ENCODE measurements at regions not wholly inside any gene's neighbourhood (a gene's known extent, or its start where the extent isn't known, plus 50 kb on each side); places are given as distances from the start of the nearest gene placed in this dataset.

DNA sequence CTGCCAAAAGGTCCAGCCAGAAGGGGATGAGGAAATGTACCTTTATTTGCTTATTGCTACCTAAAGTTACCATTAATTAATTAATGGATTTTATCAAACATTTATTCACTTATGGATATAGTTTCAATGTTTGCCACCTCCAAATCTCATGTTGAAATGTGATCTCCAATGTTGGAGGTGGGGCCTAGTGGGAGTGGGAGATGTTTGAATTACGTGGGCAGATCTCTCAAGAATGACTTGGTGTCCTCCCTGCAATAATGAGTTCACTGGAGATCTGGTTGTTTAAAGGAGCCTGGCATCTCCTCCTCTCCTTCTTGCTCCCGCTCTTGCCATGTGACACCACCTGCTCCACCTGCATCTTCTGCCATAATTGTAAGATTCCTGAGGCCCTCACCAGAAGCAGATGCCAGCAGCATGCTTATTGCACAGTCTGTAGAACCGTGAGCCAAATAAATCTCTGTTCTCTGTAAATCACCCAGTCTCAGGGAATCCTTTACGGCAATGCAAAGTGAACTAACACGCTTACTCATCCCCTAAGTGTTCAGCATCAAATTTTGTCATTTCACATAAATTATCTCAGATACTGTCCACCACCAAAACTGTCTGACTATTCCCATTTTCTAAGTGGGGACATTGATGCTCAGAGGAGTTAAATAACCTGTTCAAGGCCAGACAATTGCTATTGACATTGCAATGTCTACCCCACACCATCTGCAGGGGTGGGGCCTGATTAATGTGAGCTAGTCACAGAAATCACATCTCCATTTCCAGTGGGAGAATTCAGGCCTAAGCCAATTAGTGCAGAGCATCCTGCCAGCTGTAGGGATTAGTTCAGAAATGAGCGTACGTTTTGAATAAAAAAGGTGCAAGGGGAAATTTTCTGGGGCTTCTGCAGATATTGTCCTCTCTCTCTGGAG is 51.6 kb upstream of the SYN3 start:
- no peak overlapping the region for H3K4me3 ChIP-seq (ENCODE audit: low read length)
- H3K27me3 ChIP-seq (ENCODE audit: insufficient read depth, low read depth, low read length): no peaks in the 10 kb centered on the region
- H3K79me2 ChIP-seq (replicated peaks; ENCODE audit: insufficient read depth, low read length): no peaks in the 10 kb centered on the region
- no peak overlapping the region for H3K27ac ChIP-seq (ENCODE audit: low read length)
- no peaks in the 10 kb centered on the region for H3K9me3 ChIP-seq (ENCODE audit: low read length)
- H3K9ac ChIP-seq (ENCODE audit: low read length): no peak overlapping the region
- H3K36me3 ChIP-seq (ENCODE audit: insufficient read depth, low read length): no peaks in the 10 kb centered on the region
- H4K20me1 ChIP-seq (ENCODE audit: insufficient read depth): no peaks in the 10 kb centered on the region
- no peak overlapping the region for H2AFZ ChIP-seq (ENCODE audit: low read depth, low read length)
- H3K4me2 ChIP-seq (ENCODE audit: low read length): no peak overlapping the region
- H3K9me2 ChIP-seq (ENCODE audit: insufficient read depth, low read length): no peaks in the 10 kb centered on the region
- TF ChIP-seq, protein P1, sequence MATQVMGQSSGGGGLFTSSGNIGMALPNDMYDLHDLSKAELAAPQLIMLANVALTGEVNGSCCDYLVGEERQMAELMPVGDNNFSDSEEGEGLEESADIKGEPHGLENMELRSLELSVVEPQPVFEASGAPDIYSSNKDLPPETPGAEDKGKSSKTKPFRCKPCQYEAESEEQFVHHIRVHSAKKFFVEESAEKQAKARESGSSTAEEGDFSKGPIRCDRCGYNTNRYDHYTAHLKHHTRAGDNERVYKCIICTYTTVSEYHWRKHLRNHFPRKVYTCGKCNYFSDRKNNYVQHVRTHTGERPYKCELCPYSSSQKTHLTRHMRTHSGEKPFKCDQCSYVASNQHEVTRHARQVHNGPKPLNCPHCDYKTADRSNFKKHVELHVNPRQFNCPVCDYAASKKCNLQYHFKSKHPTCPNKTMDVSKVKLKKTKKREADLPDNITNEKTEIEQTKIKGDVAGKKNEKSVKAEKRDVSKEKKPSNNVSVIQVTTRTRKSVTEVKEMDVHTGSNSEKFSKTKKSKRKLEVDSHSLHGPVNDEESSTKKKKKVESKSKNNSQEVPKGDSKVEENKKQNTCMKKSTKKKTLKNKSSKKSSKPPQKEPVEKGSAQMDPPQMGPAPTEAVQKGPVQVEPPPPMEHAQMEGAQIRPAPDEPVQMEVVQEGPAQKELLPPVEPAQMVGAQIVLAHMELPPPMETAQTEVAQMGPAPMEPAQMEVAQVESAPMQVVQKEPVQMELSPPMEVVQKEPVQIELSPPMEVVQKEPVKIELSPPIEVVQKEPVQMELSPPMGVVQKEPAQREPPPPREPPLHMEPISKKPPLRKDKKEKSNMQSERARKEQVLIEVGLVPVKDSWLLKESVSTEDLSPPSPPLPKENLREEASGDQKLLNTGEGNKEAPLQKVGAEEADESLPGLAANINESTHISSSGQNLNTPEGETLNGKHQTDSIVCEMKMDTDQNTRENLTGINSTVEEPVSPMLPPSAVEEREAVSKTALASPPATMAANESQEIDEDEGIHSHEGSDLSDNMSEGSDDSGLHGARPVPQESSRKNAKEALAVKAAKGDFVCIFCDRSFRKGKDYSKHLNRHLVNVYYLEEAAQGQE (IDR thresholded peaks at IDR 0.05; ENCODE audit: borderline replicate concordance): no peak
- no peak for TF ChIP-seq EZH2 (IDR thresholded peaks at IDR 0.05; ENCODE audit: borderline replicate concordance, insufficient read depth, low read length, poor library complexity, severe bottlenecking)
- TF ChIP-seq SMC3 (conservative IDR thresholded peaks at IDR 0.05; ENCODE audit: poor library complexity): no peak
- no peak for TF ChIP-seq EP300 (conservative IDR thresholded peaks at IDR 0.05; ENCODE audit: poor library complexity, severe bottlenecking)
- no peak for TF ChIP-seq MXI1 (conservative IDR thresholded peaks at IDR 0.05; ENCODE audit: poor library complexity, severe bottlenecking)
- no peak for TF ChIP-seq POLR2AphosphoS5 (IDR thresholded peaks at IDR 0.05)
- no peak for TF ChIP-seq RAD21 (conservative IDR thresholded peaks at IDR 0.05)
- TF ChIP-seq, protein P2, sequence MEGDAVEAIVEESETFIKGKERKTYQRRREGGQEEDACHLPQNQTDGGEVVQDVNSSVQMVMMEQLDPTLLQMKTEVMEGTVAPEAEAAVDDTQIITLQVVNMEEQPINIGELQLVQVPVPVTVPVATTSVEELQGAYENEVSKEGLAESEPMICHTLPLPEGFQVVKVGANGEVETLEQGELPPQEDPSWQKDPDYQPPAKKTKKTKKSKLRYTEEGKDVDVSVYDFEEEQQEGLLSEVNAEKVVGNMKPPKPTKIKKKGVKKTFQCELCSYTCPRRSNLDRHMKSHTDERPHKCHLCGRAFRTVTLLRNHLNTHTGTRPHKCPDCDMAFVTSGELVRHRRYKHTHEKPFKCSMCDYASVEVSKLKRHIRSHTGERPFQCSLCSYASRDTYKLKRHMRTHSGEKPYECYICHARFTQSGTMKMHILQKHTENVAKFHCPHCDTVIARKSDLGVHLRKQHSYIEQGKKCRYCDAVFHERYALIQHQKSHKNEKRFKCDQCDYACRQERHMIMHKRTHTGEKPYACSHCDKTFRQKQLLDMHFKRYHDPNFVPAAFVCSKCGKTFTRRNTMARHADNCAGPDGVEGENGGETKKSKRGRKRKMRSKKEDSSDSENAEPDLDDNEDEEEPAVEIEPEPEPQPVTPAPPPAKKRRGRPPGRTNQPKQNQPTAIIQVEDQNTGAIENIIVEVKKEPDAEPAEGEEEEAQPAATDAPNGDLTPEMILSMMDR (IDR thresholded peaks at IDR 0.05; ENCODE audit: poor library complexity, severe bottlenecking): no peak
- no peak for TF ChIP-seq TAF1 (IDR thresholded peaks at IDR 0.05; ENCODE audit: low read depth)
- no peaks in the 10 kb centered on the region for H3F3A ChIP-seq (ENCODE audit: insufficient read depth, low read length, poor library complexity, severe bottlenecking)

DNA sequence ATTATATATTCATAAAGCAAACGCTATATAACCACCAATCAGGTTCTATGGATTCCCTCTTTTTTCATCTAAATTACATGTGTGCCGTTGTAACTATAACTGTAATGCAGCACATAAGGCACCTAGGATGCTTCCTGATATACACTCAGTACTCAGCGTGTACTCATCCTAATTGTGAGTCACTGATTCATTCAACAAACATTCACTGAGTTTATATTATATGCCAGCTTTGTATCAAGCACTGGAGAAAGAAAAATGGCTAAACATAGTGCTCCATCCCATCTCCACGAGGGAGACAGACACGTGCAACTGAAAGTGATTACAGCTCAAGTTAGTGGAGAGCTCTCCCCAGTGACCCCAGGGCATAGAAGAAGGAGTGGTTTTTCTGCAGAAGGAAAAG is 49.9 kb upstream of the SYN3 start:
- Histone ChIP-seq H2AFZ (ENCODE audit: low read depth, low read length) (no peak overlapping the region), H3F3A (ENCODE audit: insufficient read depth, low read length, poor library complexity, severe bottlenecking) (no peaks in the 10 kb centered on the region), H3K4me3 (ENCODE audit: low read length) (no peak overlapping the region), H4K20me1 (ENCODE audit: insufficient read depth) (no peaks in the 10 kb centered on the region), H3K9me2 (ENCODE audit: insufficient read depth, low read length) (no peaks in the 10 kb centered on the region), H3K27me3 (ENCODE audit: insufficient read depth, low read depth, low read length) (no peaks in the 10 kb centered on the region), H3K79me2 (replicated peaks; ENCODE audit: insufficient read depth, low read length) (no peaks in the 10 kb centered on the region), H3K36me3 (ENCODE audit: insufficient read depth, low read length) (no peaks in the 10 kb centered on the region), H3K4me2 (ENCODE audit: low read length) (no peak overlapping the region), H3K9me3 (ENCODE audit: low read length) (no peaks in the 10 kb centered on the region), H3K27ac (ENCODE audit: low read length) (no peak overlapping the region), H3K9ac (ENCODE audit: low read length) (no peak overlapping the region)
- TF ChIP-seq SMC3 (conservative IDR thresholded peaks at IDR 0.05; ENCODE audit: poor library complexity) (no peak), POLR2AphosphoS5 (IDR thresholded peaks at IDR 0.05) (no peak), MXI1 (conservative IDR thresholded peaks at IDR 0.05; ENCODE audit: poor library complexity, severe bottlenecking) (no peak), RAD21 (conservative IDR thresholded peaks at IDR 0.05) (no peak), EZH2 (IDR thresholded peaks at IDR 0.05; ENCODE audit: borderline replicate concordance, insufficient read depth, low read length, poor library complexity, severe bottlenecking) (no peak), EP300 (conservative IDR thresholded peaks at IDR 0.05; ENCODE audit: poor library complexity, severe bottlenecking) (no peak), TAF1 (IDR thresholded peaks at IDR 0.05; ENCODE audit: low read depth) (no peak)
- TF ChIP-seq, protein P1 (IDR thresholded peaks at IDR 0.05; ENCODE audit: borderline replicate concordance): no peak
- TF ChIP-seq, protein P2 (IDR thresholded peaks at IDR 0.05; ENCODE audit: poor library complexity, severe bottlenecking): no peak
